ENCODE measurements at regions not wholly inside any gene's neighbourhood (a gene's known extent, or its start where the extent isn't known, plus 50 kb on each side); places are given as distances from the start of the nearest gene placed in this dataset.
A peak's percentile ranks its signal among the peaks of the same experiment; 100 is the strongest.

- TF ChIP-seq, protein P1, sequence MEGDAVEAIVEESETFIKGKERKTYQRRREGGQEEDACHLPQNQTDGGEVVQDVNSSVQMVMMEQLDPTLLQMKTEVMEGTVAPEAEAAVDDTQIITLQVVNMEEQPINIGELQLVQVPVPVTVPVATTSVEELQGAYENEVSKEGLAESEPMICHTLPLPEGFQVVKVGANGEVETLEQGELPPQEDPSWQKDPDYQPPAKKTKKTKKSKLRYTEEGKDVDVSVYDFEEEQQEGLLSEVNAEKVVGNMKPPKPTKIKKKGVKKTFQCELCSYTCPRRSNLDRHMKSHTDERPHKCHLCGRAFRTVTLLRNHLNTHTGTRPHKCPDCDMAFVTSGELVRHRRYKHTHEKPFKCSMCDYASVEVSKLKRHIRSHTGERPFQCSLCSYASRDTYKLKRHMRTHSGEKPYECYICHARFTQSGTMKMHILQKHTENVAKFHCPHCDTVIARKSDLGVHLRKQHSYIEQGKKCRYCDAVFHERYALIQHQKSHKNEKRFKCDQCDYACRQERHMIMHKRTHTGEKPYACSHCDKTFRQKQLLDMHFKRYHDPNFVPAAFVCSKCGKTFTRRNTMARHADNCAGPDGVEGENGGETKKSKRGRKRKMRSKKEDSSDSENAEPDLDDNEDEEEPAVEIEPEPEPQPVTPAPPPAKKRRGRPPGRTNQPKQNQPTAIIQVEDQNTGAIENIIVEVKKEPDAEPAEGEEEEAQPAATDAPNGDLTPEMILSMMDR (IDR thresholded peaks at IDR 0.05; ENCODE audit: unreplicated experiment), result no peak
- Mint-ChIP-seq H3K27me3 (ENCODE audit: unreplicated experiment) (no peaks in the 10 kb centered on the region), H3K27ac (ENCODE audit: unreplicated experiment) (no peak overlapping the region)
Measured at GRCh38 chr4:108519208-108519833, 101.1 kb upstream of the RPL34 start.

GRCh38 chr4:108512615-108513505 lies 107.5 kb upstream of the RPL34 start:
- Mint-ChIP-seq H3K27ac (ENCODE audit: unreplicated experiment) (no peak overlapping the region), H3K9me3 (ENCODE audit: unreplicated experiment) (no peaks in the 10 kb centered on the region), H3K4me3 (ENCODE audit: unreplicated experiment) (no peak overlapping the region), H3K36me3 (ENCODE audit: low read depth, unreplicated experiment) (no peaks in the 10 kb centered on the region), H3K4me1 (ENCODE audit: unreplicated experiment) (peaks cover 18% of the 10 kb centered on the region), H3K27me3 (ENCODE audit: unreplicated experiment) (no peaks in the 10 kb centered on the region)
- TF ChIP-seq, protein P1 (IDR thresholded peaks at IDR 0.05; ENCODE audit: unreplicated experiment), result no peak
- DNase-seq (ENCODE audit: low spot score), result peak; percentile 40

More at GRCh38 chr4:108519208-108519833, 101.1 kb upstream of the RPL34 start:
- Mint-ChIP-seq H3K9me3 (ENCODE audit: unreplicated experiment) (no peaks in the 10 kb centered on the region), H3K36me3 (ENCODE audit: low read depth, unreplicated experiment) (no peaks in the 10 kb centered on the region), H3K4me1 (ENCODE audit: unreplicated experiment) (no peaks in the 10 kb centered on the region), H3K4me3 (ENCODE audit: unreplicated experiment) (no peak overlapping the region)
- no peak for DNase-seq (ENCODE audit: low spot score)

GRCh38 chr4:108511618-108512017 lies 108.8 kb upstream of the RPL34 start:
- Mint-ChIP-seq H3K9me3 (ENCODE audit: unreplicated experiment) (peaks cover 4% of the 10 kb centered on the region), H3K27me3 (ENCODE audit: unreplicated experiment) (no peaks in the 10 kb centered on the region), H3K36me3 (ENCODE audit: low read depth, unreplicated experiment) (no peaks in the 10 kb centered on the region), H3K27ac (ENCODE audit: unreplicated experiment) (peak overlapping the region; percentile 13), H3K4me3 (ENCODE audit: unreplicated experiment) (no peak overlapping the region), H3K4me1 (ENCODE audit: unreplicated experiment) (peaks cover 18% of the 10 kb centered on the region)
- DNase-seq (ENCODE audit: low spot score), result no peak
- TF ChIP-seq, protein P1 (IDR thresholded peaks at IDR 0.05; ENCODE audit: unreplicated experiment), result no peak

DNA sequence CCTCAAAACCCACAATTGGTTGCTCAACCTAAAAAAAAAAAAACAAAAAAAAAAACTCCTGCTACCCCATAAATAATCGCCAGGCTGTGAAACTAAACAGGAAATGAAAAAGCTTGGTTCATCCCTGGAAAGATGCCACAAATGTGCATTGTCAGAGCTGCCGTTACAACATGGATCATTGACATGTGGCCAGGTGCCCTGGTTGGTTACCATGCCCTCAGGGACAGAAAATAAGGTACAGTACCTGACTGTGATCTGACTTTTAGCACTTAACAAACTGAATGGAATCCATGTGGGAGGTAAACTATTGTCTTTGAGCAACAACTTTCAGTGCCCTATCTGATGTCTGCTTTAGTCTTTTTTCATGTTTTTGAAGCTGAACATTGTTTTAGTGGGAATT lies 118.0 kb upstream of the RPL34 start:
- Mint-ChIP-seq H3K4me1 (ENCODE audit: unreplicated experiment) (no peaks in the 10 kb centered on the region), H3K36me3 (ENCODE audit: low read depth, unreplicated experiment) (peaks cover 5% of the 10 kb centered on the region), H3K4me3 (ENCODE audit: unreplicated experiment) (peak overlapping the region; percentile 47), H3K27ac (ENCODE audit: unreplicated experiment) (no peak overlapping the region), H3K27me3 (ENCODE audit: unreplicated experiment) (no peaks in the 10 kb centered on the region), H3K9me3 (ENCODE audit: unreplicated experiment) (peaks cover 7% of the 10 kb centered on the region)
- TF ChIP-seq, protein P1 (IDR thresholded peaks at IDR 0.05; ENCODE audit: unreplicated experiment), result no peak
- DNase-seq (ENCODE audit: low spot score), result no peak

DNA sequence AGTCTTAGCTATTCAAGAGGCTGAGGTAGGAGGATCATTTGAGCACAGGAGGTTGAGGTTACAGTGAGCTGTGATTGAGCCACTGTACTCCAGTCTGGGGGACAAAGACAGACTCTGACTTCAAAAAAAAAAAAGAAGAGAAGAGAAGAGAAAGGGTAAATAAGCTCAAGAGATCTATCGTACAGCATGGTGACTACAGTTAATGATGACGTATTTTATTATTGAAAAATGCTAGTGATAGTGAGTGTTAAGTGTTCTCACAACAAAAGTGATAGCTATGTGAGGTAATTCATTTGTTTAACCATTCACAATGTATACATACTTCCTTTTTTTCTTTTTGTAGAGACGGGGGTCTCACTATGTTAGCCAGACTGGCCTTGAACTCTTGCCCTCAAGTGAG lies 121.5 kb upstream of the RPL34 start:
- TF ChIP-seq, protein P1 (IDR thresholded peaks at IDR 0.05; ENCODE audit: unreplicated experiment), result no peak
- peaks cover 5% of the 10 kb centered on the region for H3K9me3 Mint-ChIP-seq (ENCODE audit: unreplicated experiment)
- H3K4me3 Mint-ChIP-seq (ENCODE audit: unreplicated experiment), result no peak overlapping the region
- H3K36me3 Mint-ChIP-seq (ENCODE audit: low read depth, unreplicated experiment), result peaks cover 5% of the 10 kb centered on the region
- H3K4me1 Mint-ChIP-seq (ENCODE audit: unreplicated experiment), result no peaks in the 10 kb centered on the region
- no peaks in the 10 kb centered on the region for H3K27me3 Mint-ChIP-seq (ENCODE audit: unreplicated experiment)
- H3K27ac Mint-ChIP-seq (ENCODE audit: unreplicated experiment), result no peak overlapping the region
- DNase-seq (ENCODE audit: low spot score), result no peak
